22Rv1 (cell line): ENCODE measurements at regions not wholly inside any gene's neighbourhood (a gene's known extent, or its start where the extent isn't known, plus 50 kb on each side); places are given as distances from the start of the nearest gene placed in this dataset.

Source experiments
- ZFX ChIP-seq: fragments of 450-650 bp; IDR thresholded peaks from 2 replicates; pipeline ENCODE4 v1.6.1; 2017; ENCODE audit warnings: antibody characterized with exemption, borderline replicate concordance
- TF ChIP-seq, protein P1 (sequence below): fragments of 450-650 bp; IDR thresholded peaks from 2 replicates; pipeline ENCODE4 v1.5.1; 2017; ENCODE audit warnings: mild to moderate bottlenecking

DNA sequence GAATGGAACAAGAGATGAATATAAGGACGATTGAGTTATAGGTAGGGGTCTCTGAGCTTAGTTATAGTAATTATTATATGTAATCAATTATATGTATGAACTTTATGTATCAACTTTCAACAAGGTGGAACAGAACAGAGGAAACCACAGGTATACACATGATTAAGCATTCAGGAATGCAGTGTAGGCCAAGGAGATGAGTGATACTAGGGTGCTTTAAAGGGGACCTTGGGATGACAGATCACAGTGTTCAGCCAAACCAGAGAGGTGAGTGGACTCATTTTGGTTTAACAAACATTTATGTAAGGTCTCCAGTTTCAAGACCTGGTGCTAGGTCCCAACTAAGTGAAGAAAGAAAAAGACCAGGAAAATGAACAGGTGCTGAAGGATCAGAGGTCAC, 895.5 kb downstream of the ROBO2 start:
- TF ChIP-seq, protein P1, sequence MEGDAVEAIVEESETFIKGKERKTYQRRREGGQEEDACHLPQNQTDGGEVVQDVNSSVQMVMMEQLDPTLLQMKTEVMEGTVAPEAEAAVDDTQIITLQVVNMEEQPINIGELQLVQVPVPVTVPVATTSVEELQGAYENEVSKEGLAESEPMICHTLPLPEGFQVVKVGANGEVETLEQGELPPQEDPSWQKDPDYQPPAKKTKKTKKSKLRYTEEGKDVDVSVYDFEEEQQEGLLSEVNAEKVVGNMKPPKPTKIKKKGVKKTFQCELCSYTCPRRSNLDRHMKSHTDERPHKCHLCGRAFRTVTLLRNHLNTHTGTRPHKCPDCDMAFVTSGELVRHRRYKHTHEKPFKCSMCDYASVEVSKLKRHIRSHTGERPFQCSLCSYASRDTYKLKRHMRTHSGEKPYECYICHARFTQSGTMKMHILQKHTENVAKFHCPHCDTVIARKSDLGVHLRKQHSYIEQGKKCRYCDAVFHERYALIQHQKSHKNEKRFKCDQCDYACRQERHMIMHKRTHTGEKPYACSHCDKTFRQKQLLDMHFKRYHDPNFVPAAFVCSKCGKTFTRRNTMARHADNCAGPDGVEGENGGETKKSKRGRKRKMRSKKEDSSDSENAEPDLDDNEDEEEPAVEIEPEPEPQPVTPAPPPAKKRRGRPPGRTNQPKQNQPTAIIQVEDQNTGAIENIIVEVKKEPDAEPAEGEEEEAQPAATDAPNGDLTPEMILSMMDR, result no peak
- TF ChIP-seq ZFX, result no peak
